SK-N-SH (cell line): ENCODE measurements at regions not wholly inside any gene's neighbourhood (a gene's known extent, or its start where the extent isn't known, plus 50 kb on each side); places are given as distances from the start of the nearest gene placed in this dataset.

Experiments used
- CTCF ChIP-seq: fragments of 200-600 bp; sonication (generic); IDR thresholded peaks from 2 replicates; pipeline ENCODE4 v1.6.1; 2017; ENCODE audit warnings: antibody characterized with exemption, mild to moderate bottlenecking, moderate library complexity
- ELF1 ChIP-seq: IDR thresholded peaks from 2 replicates; pipeline ENCODE4 v1.4.0; 2012
- EP300 ChIP-seq, 2 experiments: IDR thresholded peaks; 2 replicates each; pipeline versions ENCODE4 v1.4.0 to v1.6.1; 2012; ENCODE audit warnings: borderline replicate concordance in 1 of 2, low read depth in 1 of 2, low read length in 1 of 2
- EZH2phosphoT487 ChIP-seq: fragments of 200-600 bp; sonication (generic); IDR thresholded peaks from 2 replicates; pipeline ENCODE4 v1.6.1; 2017; ENCODE audit warnings: low read depth, mixed run types, mild to moderate bottlenecking, antibody characterized with exemption, moderate library complexity, borderline replicate concordance
- FOXM1 ChIP-seq: IDR thresholded peaks from 2 replicates; pipeline ENCODE4 v1.4.0; 2012; ENCODE audit warnings: low read depth, mild to moderate bottlenecking
- GATA2 ChIP-seq: sonication (generic); formaldehyde crosslinking; IDR thresholded peaks from 2 replicates; pipeline ENCODE4 v1.5.0; 2020; ENCODE audit warnings: mild to moderate bottlenecking, missing genetic modification reagents
- MAX ChIP-seq: IDR thresholded peaks from 2 replicates; pipeline ENCODE4 v1.4.0; 2012; ENCODE audit warnings: low read depth
- NRF1 ChIP-seq: IDR thresholded peaks from 2 replicates; pipeline ENCODE4 v1.6.1; 2012; ENCODE audit warnings: low read depth, mild to moderate bottlenecking, low read length
- POLR2AphosphoS5 ChIP-seq: IDR thresholded peaks from 2 replicates; pipeline ENCODE4 v1.6.1; 2012; ENCODE audit warnings: low read depth, low read length
- RCOR1 ChIP-seq: fragments of 150-350 bp; IDR thresholded peaks from 2 replicates; pipeline ENCODE4 v1.6.1; 2017; ENCODE audit warnings: antibody characterized with exemption, low read length
- RXRA ChIP-seq: IDR thresholded peaks from 2 replicates; pipeline ENCODE4 v1.4.0; 2012; ENCODE audit warnings: low read depth, mild to moderate bottlenecking, borderline replicate concordance
- USF2 ChIP-seq: fragments of 150-350 bp; IDR thresholded peaks from 2 replicates; pipeline ENCODE4 v1.6.1; 2017; ENCODE audit warnings: antibody characterized with exemption, low read length, low read depth, borderline replicate concordance
- YY1 ChIP-seq: IDR thresholded peaks from 2 replicates; pipeline ENCODE4 v1.4.0; 2012; ENCODE audit warnings: low read depth, mild to moderate bottlenecking

GRCh38 chr4:178356725-178357124 is 914.5 kb upstream of the AGA start:
- TF ChIP-seq CTCF (peak; percentile 24), RXRA (no peak), RCOR1 (no peak), EP300 (IDR thresholded peaks at IDR 0.05; ENCODE audit: borderline replicate concordance in 1 of 2, low read depth in 1 of 2, low read length in 1 of 2) (no peak), USF2 (no peak), POLR2AphosphoS5 (no peak), EZH2phosphoT487 (no peak), MAX (no peak), YY1 (no peak), NRF1 (no peak), ELF1 (no peak), GATA2 (CRISPR knock-in tag) (no peak), FOXM1 (no peak)
